AG04450 (cell line): ENCODE measurements at regions not wholly inside any gene's neighbourhood (a gene's known extent, or its start where the extent isn't known, plus 50 kb on each side); places are given as distances from the start of the nearest gene placed in this dataset.

Experiments used
- CTCF ChIA-PET: fragments of 300-600, 350-600 bp; formaldehyde crosslinking; extraction: SDS; loops from one replicate; lab custom pipeline; 2022; ENCODE audit warnings: antibody characterized with exemption, inconsistent platforms; lab: Charles Lee
- POLR2A ChIA-PET: fragments of 350-600 bp; formaldehyde crosslinking; extraction: SDS; loops from one replicate; lab custom pipeline; 2021; ENCODE audit warnings: antibody characterized with exemption, inconsistent platforms; lab: Yijun Ruan, JAX
- DNase-seq: peaks from one replicate; pipeline ENCODE4 v3.0.0-alpha.2; 2011; ENCODE audit warnings: low read depth, low spot score
- H3K27ac ChIP-seq: one replicate; pipeline ENCODE4 v1.5.1; 2012; ENCODE audit warnings: low read depth, low read length, control low read depth
- H3K27me3 ChIP-seq: one replicate; pipeline ENCODE4 v1.6.0; 2012; ENCODE audit warnings: low read length; ENCODE audit not compliant: control insufficient read depth, insufficient read depth
- H3K4me3 ChIP-seq: 2 replicates; pipeline ENCODE4 v1.5.1; 2011; ENCODE audit warnings: mild to moderate bottlenecking, low read depth, low read length, control low read depth
- H3K9me3 ChIP-seq: 2 replicates; pipeline ENCODE4 v1.5.1; 2012; ENCODE audit warnings: low read length; ENCODE audit not compliant: control insufficient read depth, insufficient read depth
- CTCF ChIP-seq: IDR thresholded peaks from 2 replicates; pipeline ENCODE4 v1.5.1; 2011; ENCODE audit warnings: low read depth, low read length, control low read depth, inconsistent platforms

GRCh38 chr1:79380078-79380477, 373.5 kb upstream of the ADGRL4 start:
- ChIA-PET CTCF (no interaction called here), POLR2A (no interaction called here)
- no peaks in the 10 kb centered on the region for H3K9me3 ChIP-seq
- H3K27me3 ChIP-seq, result no peaks in the 10 kb centered on the region
- no peak overlapping the region for H3K27ac ChIP-seq
- H3K4me3 ChIP-seq, result no peak overlapping the region
- TF ChIP-seq CTCF, result no peak
- no peak for DNase-seq

- H3K9me3 ChIP-seq, result no peaks in the 10 kb centered on the region
- H3K27ac ChIP-seq, result no peak overlapping the region
These were observed 369.6 kb upstream of the ADGRL4 start for GRCh38 chr1:79376106-79376505.

GRCh38 chr1:79375352-79375751, 368.8 kb upstream of the ADGRL4 start:
- POLR2A ChIA-PET, result no interaction called here
- CTCF ChIA-PET, result no interaction called here
- DNase-seq, result no peak
- TF ChIP-seq CTCF, result no peak
- no peak overlapping the region for H3K4me3 ChIP-seq
- H3K9me3 ChIP-seq, result no peaks in the 10 kb centered on the region
- H3K27ac ChIP-seq, result no peak overlapping the region
- no peaks in the 10 kb centered on the region for H3K27me3 ChIP-seq

More at GRCh38 chr1:79376106-79376505, 369.6 kb upstream of the ADGRL4 start:
- Histone ChIP-seq H3K4me3 (no peak overlapping the region), H3K27me3 (no peaks in the 10 kb centered on the region)
- ChIA-PET CTCF (no interaction called here), POLR2A (interaction anchor here (0.7 kb wide), 1 partner anchor 304 kb away, joined by 4 read pairs; no protein-coding TSS in a partner anchor)
- no peak for TF ChIP-seq CTCF
- no peak for DNase-seq

- ChIA-PET POLR2A (no interaction called here), CTCF (no interaction called here)
- no peak for DNase-seq
- H3K27me3 ChIP-seq, result no peaks in the 10 kb centered on the region
- H3K4me3 ChIP-seq, result no peak overlapping the region
- H3K27ac ChIP-seq, result no peak overlapping the region
- no peak for TF ChIP-seq CTCF
- H3K9me3 ChIP-seq, result no peaks in the 10 kb centered on the region
These were observed 367.9 kb upstream of the ADGRL4 start for GRCh38 chr1:79374397-79374796.

GRCh38 chr1:79373481-79374125, 367.1 kb upstream of the ADGRL4 start:
- no peaks in the 10 kb centered on the region for H3K9me3 ChIP-seq
- no peak for TF ChIP-seq CTCF
- no peak overlapping the region for H3K4me3 ChIP-seq
- no peaks in the 10 kb centered on the region for H3K27me3 ChIP-seq
- ChIA-PET POLR2A (no interaction called here), CTCF (no interaction called here)
- DNase-seq, result no peak
- H3K27ac ChIP-seq, result no peak overlapping the region
